Retinal pigment epithelial cell (primary cell): ENCODE measurements at regions not wholly inside any gene's neighbourhood (a gene's known extent, or its start where the extent isn't known, plus 50 kb on each side); places are given as distances from the start of the nearest gene placed in this dataset.
"Not testable (repeated sequence)": the region's sequence is repeated elsewhere in the genome, so short reads cannot be mapped to it uniquely, and the experiment has no call there.

ENCODE experiments used
- DNase-seq: peaks from one replicate; pipeline ENCODE4 v3.0.0-alpha.2; 2010; ENCODE audit warnings: low read depth
- H3K4me3 ChIP-seq: 2 replicates; pipeline ENCODE4 v1.5.1; 2011; ENCODE audit warnings: mild to moderate bottlenecking, low read length, control low read depth, moderate library complexity
- TF ChIP-seq, protein P1 (sequence below): conservative IDR thresholded peaks from 2 replicates; pipeline ENCODE4 v1.5.1; 2011; ENCODE audit warnings: low read depth, low read length, control low read depth, inconsistent platforms

GRCh38 chr7:156529956-156530355 is 110.6 kb upstream of the RNF32 start:
- H3K4me3 ChIP-seq, result no peak overlapping the region
- DNase-seq, result no peak
- TF ChIP-seq, protein P1, sequence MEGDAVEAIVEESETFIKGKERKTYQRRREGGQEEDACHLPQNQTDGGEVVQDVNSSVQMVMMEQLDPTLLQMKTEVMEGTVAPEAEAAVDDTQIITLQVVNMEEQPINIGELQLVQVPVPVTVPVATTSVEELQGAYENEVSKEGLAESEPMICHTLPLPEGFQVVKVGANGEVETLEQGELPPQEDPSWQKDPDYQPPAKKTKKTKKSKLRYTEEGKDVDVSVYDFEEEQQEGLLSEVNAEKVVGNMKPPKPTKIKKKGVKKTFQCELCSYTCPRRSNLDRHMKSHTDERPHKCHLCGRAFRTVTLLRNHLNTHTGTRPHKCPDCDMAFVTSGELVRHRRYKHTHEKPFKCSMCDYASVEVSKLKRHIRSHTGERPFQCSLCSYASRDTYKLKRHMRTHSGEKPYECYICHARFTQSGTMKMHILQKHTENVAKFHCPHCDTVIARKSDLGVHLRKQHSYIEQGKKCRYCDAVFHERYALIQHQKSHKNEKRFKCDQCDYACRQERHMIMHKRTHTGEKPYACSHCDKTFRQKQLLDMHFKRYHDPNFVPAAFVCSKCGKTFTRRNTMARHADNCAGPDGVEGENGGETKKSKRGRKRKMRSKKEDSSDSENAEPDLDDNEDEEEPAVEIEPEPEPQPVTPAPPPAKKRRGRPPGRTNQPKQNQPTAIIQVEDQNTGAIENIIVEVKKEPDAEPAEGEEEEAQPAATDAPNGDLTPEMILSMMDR, result no peak

GRCh38 chr7:156527458-156527890 is 113.1 kb upstream of the RNF32 start:
- no peak for DNase-seq
- TF ChIP-seq, protein P1, result no peak
- H3K4me3 ChIP-seq, result no peak overlapping the region

- H3K4me3 ChIP-seq, result no peak overlapping the region
- TF ChIP-seq, protein P1, result no peak
- DNase-seq, result no peak
Measured at GRCh38 chr7:156524818-156525597, 115.6 kb upstream of the RNF32 start.

DNA sequence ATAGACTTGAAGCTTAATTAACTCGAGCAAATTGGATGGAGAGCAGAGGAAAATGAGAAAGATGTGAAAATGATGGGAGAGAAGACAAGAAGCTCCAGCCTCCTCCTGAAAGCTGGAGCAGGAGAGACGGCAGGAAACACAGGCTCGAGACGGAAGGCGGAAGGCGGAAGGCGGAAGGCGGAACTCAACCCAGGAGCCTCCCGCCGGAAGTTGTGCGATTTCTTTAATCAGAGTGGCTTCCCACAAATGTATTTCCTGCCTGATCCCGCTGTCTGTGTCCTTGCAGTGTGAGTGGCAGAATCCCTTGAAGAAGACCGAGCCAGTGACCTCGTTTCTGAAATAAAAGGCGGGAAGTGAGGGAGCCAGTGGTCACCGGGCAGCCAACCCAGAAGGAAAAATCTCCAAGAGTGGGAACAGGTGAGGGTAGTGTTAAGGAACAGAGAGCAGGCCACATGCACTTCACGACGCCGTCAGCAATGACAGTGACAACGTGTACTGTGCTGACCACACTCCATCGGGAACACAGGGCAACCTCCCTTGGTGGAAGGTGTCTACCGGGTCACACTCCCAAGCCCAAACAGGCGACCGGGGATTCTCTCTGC is 117.0 kb upstream of the RNF32 start:
- no peak overlapping the region for H3K4me3 ChIP-seq
- TF ChIP-seq, protein P1, result no peak
- no peak for DNase-seq

DNA sequence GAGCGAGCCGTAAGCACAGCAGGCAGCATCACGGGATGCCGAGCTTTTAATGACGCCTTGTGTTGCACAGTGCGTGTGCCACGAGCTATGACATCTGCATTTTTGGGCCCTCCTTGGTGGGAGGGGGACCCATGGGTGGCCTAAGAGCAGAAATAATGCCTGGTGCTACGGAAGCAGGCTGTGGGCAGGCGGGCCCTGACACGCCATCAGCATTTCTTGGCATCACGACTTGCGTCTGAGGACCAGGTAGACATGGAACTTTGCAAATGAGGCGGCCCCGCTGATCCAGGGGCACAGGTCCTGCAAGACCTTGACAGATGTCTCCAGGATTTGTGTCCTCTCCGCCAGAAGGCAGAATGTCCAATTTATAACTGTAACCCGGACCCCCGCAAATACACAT is 117.8 kb upstream of the RNF32 start:
- no peak overlapping the region for H3K4me3 ChIP-seq
- TF ChIP-seq, protein P1, result no peak
- DNase-seq, result no peak

DNA sequence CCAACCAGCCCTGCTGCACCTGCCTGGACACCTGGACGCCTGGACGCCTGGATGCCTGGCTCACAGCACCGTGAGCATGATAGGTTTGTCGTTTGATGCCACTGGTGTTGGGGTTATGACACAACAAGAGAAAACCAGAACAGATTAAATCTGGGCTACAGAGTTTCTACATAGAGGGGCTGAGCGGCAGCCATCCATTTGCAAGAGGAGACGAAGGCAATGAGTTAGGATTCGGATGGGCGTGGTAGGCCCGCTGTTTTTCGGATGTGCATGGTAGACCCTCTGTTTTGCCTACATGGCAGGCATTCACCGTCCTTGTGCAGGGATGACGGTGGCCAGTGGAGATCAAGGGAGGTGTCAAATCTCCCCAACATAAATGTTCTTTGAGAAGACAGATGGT is 121.5 kb upstream of the RNF32 start:
- no peak for DNase-seq
- TF ChIP-seq, protein P1, result no peak
- no peak overlapping the region for H3K4me3 ChIP-seq

GRCh38 chr7:156518466-156518865 is 122.1 kb upstream of the RNF32 start:
- TF ChIP-seq, protein P1, result no peak
- no peak overlapping the region for H3K4me3 ChIP-seq
- DNase-seq, result no peak

GRCh38 chr7:156517858-156518257 is 122.7 kb upstream of the RNF32 start:
- not testable (repeated sequence) for DNase-seq, H3K4me3 ChIP-seq
